ENCODE measurements at regions not wholly inside any gene's neighbourhood (a gene's known extent, or its start where the extent isn't known, plus 50 kb on each side); places are given as distances from the start of the nearest gene placed in this dataset.

DNA sequence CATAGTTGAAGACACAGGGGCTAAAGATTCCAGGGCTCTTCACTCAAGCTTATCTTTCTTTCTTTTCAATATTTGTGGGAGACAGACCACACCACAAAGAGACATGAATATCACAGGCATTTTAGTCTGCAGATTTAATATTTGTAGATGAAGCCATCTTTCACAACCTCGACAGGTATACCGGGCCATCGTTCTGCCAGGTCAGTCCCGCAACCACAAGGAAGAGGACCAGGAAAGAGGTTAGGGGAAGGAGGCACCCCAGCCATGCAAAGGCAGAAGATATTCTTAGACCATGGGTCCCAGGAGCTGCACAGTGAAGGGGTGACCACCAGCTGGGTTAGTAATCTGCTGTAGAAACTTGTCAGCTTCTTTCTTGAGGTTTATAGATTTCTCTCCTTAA is 66.8 kb upstream of the UCN3 start:
- TF ChIP-seq, protein P1, sequence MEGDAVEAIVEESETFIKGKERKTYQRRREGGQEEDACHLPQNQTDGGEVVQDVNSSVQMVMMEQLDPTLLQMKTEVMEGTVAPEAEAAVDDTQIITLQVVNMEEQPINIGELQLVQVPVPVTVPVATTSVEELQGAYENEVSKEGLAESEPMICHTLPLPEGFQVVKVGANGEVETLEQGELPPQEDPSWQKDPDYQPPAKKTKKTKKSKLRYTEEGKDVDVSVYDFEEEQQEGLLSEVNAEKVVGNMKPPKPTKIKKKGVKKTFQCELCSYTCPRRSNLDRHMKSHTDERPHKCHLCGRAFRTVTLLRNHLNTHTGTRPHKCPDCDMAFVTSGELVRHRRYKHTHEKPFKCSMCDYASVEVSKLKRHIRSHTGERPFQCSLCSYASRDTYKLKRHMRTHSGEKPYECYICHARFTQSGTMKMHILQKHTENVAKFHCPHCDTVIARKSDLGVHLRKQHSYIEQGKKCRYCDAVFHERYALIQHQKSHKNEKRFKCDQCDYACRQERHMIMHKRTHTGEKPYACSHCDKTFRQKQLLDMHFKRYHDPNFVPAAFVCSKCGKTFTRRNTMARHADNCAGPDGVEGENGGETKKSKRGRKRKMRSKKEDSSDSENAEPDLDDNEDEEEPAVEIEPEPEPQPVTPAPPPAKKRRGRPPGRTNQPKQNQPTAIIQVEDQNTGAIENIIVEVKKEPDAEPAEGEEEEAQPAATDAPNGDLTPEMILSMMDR (conservative IDR thresholded peaks at IDR 0.05) = no peak
- no peak for TF ChIP-seq EZH2 (IDR thresholded peaks at IDR 0.05; ENCODE audit: low read depth)
